Neural progenitor cell (in vitro differentiated cells): ENCODE measurements at regions not wholly inside any gene's neighbourhood (a gene's known extent, or its start where the extent isn't known, plus 50 kb on each side); places are given as distances from the start of the nearest gene placed in this dataset.

Experiments used
- EZH2 ChIP-seq: fragments of 200-600 bp; sonication (generic); IDR thresholded peaks from 2 replicates; pipeline ENCODE4 v1.6.1; 2017; ENCODE audit warnings: antibody characterized with exemption, mild to moderate bottlenecking, moderate library complexity
- TF ChIP-seq, protein P1 (sequence below): fragments of 200-600 bp; sonication (generic); IDR thresholded peaks from 2 replicates; pipeline ENCODE4 v1.5.1; 2017; ENCODE audit warnings: antibody characterized with exemption, mild to moderate bottlenecking

- TF ChIP-seq, protein P1, sequence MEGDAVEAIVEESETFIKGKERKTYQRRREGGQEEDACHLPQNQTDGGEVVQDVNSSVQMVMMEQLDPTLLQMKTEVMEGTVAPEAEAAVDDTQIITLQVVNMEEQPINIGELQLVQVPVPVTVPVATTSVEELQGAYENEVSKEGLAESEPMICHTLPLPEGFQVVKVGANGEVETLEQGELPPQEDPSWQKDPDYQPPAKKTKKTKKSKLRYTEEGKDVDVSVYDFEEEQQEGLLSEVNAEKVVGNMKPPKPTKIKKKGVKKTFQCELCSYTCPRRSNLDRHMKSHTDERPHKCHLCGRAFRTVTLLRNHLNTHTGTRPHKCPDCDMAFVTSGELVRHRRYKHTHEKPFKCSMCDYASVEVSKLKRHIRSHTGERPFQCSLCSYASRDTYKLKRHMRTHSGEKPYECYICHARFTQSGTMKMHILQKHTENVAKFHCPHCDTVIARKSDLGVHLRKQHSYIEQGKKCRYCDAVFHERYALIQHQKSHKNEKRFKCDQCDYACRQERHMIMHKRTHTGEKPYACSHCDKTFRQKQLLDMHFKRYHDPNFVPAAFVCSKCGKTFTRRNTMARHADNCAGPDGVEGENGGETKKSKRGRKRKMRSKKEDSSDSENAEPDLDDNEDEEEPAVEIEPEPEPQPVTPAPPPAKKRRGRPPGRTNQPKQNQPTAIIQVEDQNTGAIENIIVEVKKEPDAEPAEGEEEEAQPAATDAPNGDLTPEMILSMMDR: peak; percentile 14
- no peak for TF ChIP-seq EZH2
Observed at GRCh38 chr5:53243403-53243802, 133.8 kb upstream of the MOCS2 start.
